ENCODE measurements at regions not wholly inside any gene's neighbourhood (a gene's known extent, or its start where the extent isn't known, plus 50 kb on each side); places are given as distances from the start of the nearest gene placed in this dataset.

GRCh38 chr1:56418151-56418631, 161.2 kb downstream of the PLPP3 start:
- no peak for DNase-seq (ENCODE audit: low spot score)
- in situ Hi-C loops (cut with MboI; ENCODE audit: low sequenced_read_pairs, unreplicated experiment), result loop anchor here (10.0 kb wide), 1 partner anchor 167 kb away; no protein-coding TSS in a partner anchor
- TF ChIP-seq, protein P1, sequence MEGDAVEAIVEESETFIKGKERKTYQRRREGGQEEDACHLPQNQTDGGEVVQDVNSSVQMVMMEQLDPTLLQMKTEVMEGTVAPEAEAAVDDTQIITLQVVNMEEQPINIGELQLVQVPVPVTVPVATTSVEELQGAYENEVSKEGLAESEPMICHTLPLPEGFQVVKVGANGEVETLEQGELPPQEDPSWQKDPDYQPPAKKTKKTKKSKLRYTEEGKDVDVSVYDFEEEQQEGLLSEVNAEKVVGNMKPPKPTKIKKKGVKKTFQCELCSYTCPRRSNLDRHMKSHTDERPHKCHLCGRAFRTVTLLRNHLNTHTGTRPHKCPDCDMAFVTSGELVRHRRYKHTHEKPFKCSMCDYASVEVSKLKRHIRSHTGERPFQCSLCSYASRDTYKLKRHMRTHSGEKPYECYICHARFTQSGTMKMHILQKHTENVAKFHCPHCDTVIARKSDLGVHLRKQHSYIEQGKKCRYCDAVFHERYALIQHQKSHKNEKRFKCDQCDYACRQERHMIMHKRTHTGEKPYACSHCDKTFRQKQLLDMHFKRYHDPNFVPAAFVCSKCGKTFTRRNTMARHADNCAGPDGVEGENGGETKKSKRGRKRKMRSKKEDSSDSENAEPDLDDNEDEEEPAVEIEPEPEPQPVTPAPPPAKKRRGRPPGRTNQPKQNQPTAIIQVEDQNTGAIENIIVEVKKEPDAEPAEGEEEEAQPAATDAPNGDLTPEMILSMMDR (IDR thresholded peaks at IDR 0.05; ENCODE audit: borderline replicate concordance, control extremely low read depth, extremely low read depth, insufficient read depth, missing control alignments), result no peak

GRCh38 chr1:56417646-56418045, 161.7 kb downstream of the PLPP3 start:
- in situ Hi-C loops (cut with MboI; ENCODE audit: low sequenced_read_pairs, unreplicated experiment), result loop anchor here (10.0 kb wide), 1 partner anchor 167 kb away; no protein-coding TSS in a partner anchor
- no peak for DNase-seq (ENCODE audit: low spot score)
- TF ChIP-seq, protein P1 (IDR thresholded peaks at IDR 0.05; ENCODE audit: borderline replicate concordance, control extremely low read depth, extremely low read depth, insufficient read depth, missing control alignments), result no peak

- no peak for DNase-seq (ENCODE audit: low spot score)
- TF ChIP-seq, protein P1 (IDR thresholded peaks at IDR 0.05; ENCODE audit: borderline replicate concordance, control extremely low read depth, extremely low read depth, insufficient read depth, missing control alignments), result no peak
- in situ Hi-C loops (cut with MboI; ENCODE audit: low sequenced_read_pairs, unreplicated experiment), result loop anchor here (10.0 kb wide), 1 partner anchor 168 kb away; no protein-coding TSS in a partner anchor
Observed at GRCh38 chr1:56416495-56416894, 162.9 kb downstream of the PLPP3 start.

GRCh38 chr1:56415720-56416119, 163.6 kb downstream of the PLPP3 start:
- DNase-seq (ENCODE audit: low spot score), result no peak
- TF ChIP-seq, protein P1 (IDR thresholded peaks at IDR 0.05; ENCODE audit: borderline replicate concordance, control extremely low read depth, extremely low read depth, insufficient read depth, missing control alignments), result no peak
- in situ Hi-C loops (cut with MboI; ENCODE audit: low sequenced_read_pairs, unreplicated experiment), result loop anchor here (10.0 kb wide), 1 partner anchor 169 kb away; no protein-coding TSS in a partner anchor

- DNase-seq (ENCODE audit: low spot score), result no peak
- TF ChIP-seq, protein P1 (IDR thresholded peaks at IDR 0.05; ENCODE audit: borderline replicate concordance, control extremely low read depth, extremely low read depth, insufficient read depth, missing control alignments), result no peak
- in situ Hi-C loops (cut with MboI; ENCODE audit: low sequenced_read_pairs, unreplicated experiment), result loop anchor here (10.0 kb wide), 1 partner anchor 170 kb away; no protein-coding TSS in a partner anchor
Observed at GRCh38 chr1:56415258-56415657, 164.1 kb downstream of the PLPP3 start.

DNA sequence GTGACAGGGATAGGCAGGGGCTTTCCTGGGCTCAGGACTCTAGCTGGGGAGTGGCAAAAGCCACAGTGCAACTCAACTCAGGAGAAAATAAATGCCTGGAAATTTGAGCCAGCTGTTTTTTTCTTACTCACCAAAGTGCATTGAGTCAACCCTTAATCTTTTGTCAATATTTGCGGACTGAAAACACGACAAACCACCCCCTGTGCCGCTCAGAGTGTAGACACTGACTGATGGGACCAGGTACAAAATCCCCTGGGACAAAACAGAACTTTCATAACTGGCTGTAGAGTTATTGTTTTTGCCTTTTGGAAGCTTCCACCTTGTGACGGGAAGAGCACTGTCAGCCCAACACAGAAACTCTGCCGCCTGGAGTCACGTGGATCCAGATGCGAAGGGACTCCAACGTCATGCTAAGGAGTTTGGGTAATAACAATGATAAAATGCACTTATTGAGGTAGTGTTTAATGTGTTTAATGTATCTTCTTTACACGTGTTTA, 164.6 kb downstream of the PLPP3 start:
- DNase-seq (ENCODE audit: low spot score), result no peak
- in situ Hi-C loops (cut with MboI; ENCODE audit: low sequenced_read_pairs, unreplicated experiment), result loop anchor here (10.0 kb wide), 1 partner anchor 170 kb away; no protein-coding TSS in a partner anchor
- TF ChIP-seq, protein P1 (IDR thresholded peaks at IDR 0.05; ENCODE audit: borderline replicate concordance, control extremely low read depth, extremely low read depth, insufficient read depth, missing control alignments), result no peak

Data from GM13976 (cell line).